GM12865 (cell line): ENCODE measurements at regions not wholly inside any gene's neighbourhood (a gene's known extent, or its start where the extent isn't known, plus 50 kb on each side); places are given as distances from the start of the nearest gene placed in this dataset.
"Not testable (repeated sequence)": the region's sequence is repeated elsewhere in the genome, so short reads cannot be mapped to it uniquely, and the experiment has no call there.

Experiments used
- DNase-seq: peaks from one replicate; pipeline ENCODE4 v3.0.0; 2010; ENCODE audit warnings: low read depth
- H3K4me3 ChIP-seq: 2 replicates; pipeline ENCODE4 v1.5.1; 2011; ENCODE audit warnings: mild to moderate bottlenecking, low read depth, low read length, control low read depth
- CTCF ChIP-seq: IDR thresholded peaks from 2 replicates; pipeline ENCODE4 v1.5.1; 2011; ENCODE audit warnings: low read length, control low read depth, low read depth, inconsistent platforms; ENCODE audit not compliant: insufficient read depth; ENCODE audit errors: missing control alignments

GRCh38 chr5:108481355-108481931, 99.5 kb upstream of the FBXL17 start:
- peak; percentile 37 for TF ChIP-seq CTCF
- no peak overlapping the region for H3K4me3 ChIP-seq
- peak; percentile 77 for DNase-seq

- TF ChIP-seq CTCF, result no peak
- no peak overlapping the region for H3K4me3 ChIP-seq
- DNase-seq, result no peak
Measured at GRCh38 chr5:108472237-108472636, 90.3 kb upstream of the FBXL17 start.

- H3K4me3 ChIP-seq, result no peak overlapping the region
- TF ChIP-seq CTCF, result no peak
- no peak for DNase-seq
Measured at GRCh38 chr5:108467563-108467962, 85.7 kb upstream of the FBXL17 start.

GRCh38 chr5:108461628-108462367, 79.9 kb upstream of the FBXL17 start:
- no peak for DNase-seq

GRCh38 chr5:108459769-108460168, 77.9 kb upstream of the FBXL17 start:
- DNase-seq, result no peak
- TF ChIP-seq CTCF, result no peak
- H3K4me3 ChIP-seq, result no peak overlapping the region

More at GRCh38 chr5:108461628-108462367, 79.9 kb upstream of the FBXL17 start:
- no peak overlapping the region for H3K4me3 ChIP-seq
- TF ChIP-seq CTCF, result no peak

- peak; percentile 12 for DNase-seq
- TF ChIP-seq CTCF, result peak; percentile 20
- no peak overlapping the region for H3K4me3 ChIP-seq
Measured at GRCh38 chr5:108451269-108451668, 69.4 kb upstream of the FBXL17 start.

GRCh38 chr5:108444130-108444529, 62.2 kb upstream of the FBXL17 start:
- not testable (repeated sequence) for DNase-seq, H3K4me3 ChIP-seq

- H3K4me3 ChIP-seq, DNase-seq: not testable (repeated sequence)
Measured at GRCh38 chr5:108442063-108442651, 60.3 kb upstream of the FBXL17 start.
